MG63 (cell line): ENCODE measurements at regions not wholly inside any gene's neighbourhood (a gene's known extent, or its start where the extent isn't known, plus 50 kb on each side); places are given as distances from the start of the nearest gene placed in this dataset.
"Not testable (repeated sequence)": the region's sequence is repeated elsewhere in the genome, so short reads cannot be mapped to it uniquely, and the experiment has no call there.

Source experiments
- DNase-seq: peaks from one replicate; pipeline ENCODE4 v3.0.0-alpha.2; 2020
- H3K27me3 ChIP-seq: fragments of 250-450 bp; sonication (Bioruptor Pico); 2 replicates; pipeline ENCODE4 v1.5.1; 2020; ENCODE audit warnings: mild to moderate bottlenecking, moderate library complexity
- H3K36me3 ChIP-seq: fragments of 250-450 bp; sonication (Bioruptor Pico); 2 replicates; pipeline ENCODE4 v1.5.1; 2020; ENCODE audit warnings: mild to moderate bottlenecking, moderate library complexity
- H3K4me3 ChIP-seq: fragments of 250-450 bp; sonication (Bioruptor Pico); 2 replicates; pipeline ENCODE4 v1.5.1; 2020; ENCODE audit warnings: mild to moderate bottlenecking, moderate library complexity
- H3K9me3 ChIP-seq: fragments of 250-450 bp; sonication (Bioruptor Pico); 2 replicates; pipeline ENCODE4 v1.5.1; 2020; ENCODE audit warnings: mild to moderate bottlenecking, moderate library complexity

DNA sequence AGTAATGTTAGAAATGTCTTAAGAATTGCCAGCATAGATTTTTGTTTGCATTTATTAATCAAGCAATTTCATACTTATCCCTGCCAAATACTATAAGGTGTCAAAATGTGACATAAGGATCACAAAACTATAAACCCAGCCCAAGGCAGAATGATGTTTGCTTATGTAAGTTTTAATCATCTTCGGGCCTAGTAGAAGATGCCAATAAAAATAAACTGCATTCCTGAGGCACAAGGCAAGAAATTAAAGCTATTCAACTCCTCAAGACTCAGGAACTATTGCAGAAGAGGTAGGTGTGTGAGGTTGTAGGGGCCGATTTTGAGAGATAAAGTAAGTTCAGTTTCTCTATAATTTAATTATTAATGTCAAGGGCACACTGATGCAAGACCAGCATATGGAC, 189.4 kb upstream of the AHR start:
- no peak overlapping the region for H3K4me3 ChIP-seq
- no peaks in the 10 kb centered on the region for H3K27me3 ChIP-seq
- DNase-seq = no peak
- H3K36me3 ChIP-seq = peaks cover 9% of the 10 kb centered on the region; the same call in 1 of the 2 replicates
- H3K9me3 ChIP-seq = no peaks in the 10 kb centered on the region

DNA sequence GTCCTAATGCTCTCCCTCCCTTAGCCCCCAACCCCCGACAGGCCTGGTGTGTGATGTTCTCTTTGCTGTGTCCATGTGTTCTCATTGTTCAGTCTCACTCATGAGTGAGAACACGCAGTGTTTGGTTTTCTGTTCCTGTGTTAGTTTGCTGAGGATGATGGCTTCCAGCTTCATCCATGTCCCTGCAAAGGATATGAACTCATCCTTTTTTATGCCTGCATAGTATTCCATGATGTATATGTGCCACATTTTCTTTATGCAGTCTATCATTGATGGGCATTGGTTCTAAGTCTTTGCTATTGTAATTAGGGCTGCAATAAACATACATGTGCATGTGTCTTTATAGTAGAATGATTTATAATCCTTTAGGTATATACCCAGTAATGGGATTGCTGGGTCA, 184.7 kb upstream of the AHR start:
- H3K27me3 ChIP-seq, H3K9me3 ChIP-seq, H3K36me3 ChIP-seq, DNase-seq, H3K4me3 ChIP-seq: not testable (repeated sequence)

DNA sequence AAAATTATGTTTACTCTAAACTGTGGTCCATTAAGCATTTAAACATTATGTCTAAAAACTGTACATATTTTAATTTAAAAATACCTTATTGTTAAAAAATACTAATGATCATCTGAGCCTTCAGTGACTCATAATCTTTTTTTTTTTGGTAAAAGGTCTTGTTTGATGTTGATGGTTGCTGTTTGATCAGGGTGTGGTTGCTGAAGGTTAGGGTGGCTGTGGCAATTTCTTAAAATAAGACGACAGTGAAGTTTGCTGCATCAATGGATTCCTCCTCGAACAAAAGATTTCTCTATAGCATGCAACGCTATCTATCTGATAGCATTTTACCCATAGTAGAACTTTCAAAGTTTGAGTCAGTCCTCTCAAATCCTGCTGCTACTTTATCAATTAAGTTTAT, 180.0 kb upstream of the AHR start:
- no peak for DNase-seq
- Histone ChIP-seq H3K36me3 (no peaks in the 10 kb centered on the region), H3K9me3 (no peaks in the 10 kb centered on the region), H3K27me3 (no peaks in the 10 kb centered on the region), H3K4me3 (no peak overlapping the region)

DNA sequence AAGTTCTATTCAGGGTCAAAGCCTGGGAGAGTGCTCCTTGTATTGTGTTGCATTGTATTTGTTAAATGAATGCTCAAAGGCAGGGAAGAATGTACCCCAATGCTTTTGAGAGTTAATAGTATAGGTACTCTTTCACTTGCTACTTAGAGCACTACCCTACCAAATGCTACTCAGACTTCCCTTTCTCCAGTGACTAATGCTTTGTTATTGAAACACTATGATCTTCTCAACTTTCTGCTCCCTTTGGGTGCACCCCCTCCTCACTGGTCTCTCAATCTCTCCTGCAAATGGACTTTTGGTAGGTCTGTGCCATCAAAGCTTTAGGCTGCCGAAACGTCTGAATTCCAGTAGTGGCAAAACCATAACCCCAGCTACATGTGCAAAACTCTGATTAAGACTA, 177.7 kb upstream of the AHR start:
- no peak for DNase-seq
- Histone ChIP-seq H3K4me3 (no peak overlapping the region), H3K9me3 (no peaks in the 10 kb centered on the region), H3K36me3 (no peaks in the 10 kb centered on the region), H3K27me3 (no peaks in the 10 kb centered on the region)

DNA sequence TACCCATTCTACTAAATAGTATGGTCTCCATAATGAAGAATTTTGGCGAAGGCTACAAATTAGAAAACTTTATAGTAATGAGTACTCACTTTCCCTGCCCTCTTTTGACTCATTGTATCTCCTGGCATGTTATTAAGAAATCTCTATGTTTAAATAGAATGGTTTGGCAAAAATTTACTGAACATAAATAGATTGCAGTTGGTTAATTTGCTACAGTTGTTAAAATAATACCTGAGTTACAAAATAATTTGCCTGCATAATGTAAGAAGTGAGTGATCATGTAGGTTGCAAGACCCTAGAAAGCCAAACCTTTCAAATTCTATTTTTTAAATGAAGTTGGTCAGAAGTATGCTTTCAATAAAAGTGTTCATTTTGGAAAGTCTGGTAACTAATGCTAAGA, 176.8 kb upstream of the AHR start:
- Histone ChIP-seq H3K27me3 (no peaks in the 10 kb centered on the region), H3K4me3 (no peak overlapping the region), H3K9me3 (no peaks in the 10 kb centered on the region), H3K36me3 (no peaks in the 10 kb centered on the region)
- no peak for DNase-seq

DNA sequence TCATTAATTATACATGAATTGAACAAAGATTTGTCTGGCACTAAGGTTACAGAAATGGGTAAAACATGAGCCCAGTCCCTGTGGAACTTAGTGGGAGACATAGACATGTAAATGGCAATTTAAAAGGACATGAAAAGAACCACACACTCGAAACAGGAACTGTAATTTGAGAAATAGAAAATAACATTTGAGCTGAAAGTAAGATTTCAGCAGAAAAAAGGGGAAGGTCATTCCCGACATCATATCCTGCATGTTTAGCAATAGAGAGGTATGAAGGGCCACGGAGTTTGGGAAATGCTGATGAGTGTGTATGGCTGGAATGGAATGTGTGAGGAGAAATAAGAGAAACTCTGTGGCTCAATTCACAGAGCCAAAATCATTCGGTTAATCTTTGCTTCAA, 175.4 kb upstream of the AHR start:
- DNase-seq = no peak

DNA sequence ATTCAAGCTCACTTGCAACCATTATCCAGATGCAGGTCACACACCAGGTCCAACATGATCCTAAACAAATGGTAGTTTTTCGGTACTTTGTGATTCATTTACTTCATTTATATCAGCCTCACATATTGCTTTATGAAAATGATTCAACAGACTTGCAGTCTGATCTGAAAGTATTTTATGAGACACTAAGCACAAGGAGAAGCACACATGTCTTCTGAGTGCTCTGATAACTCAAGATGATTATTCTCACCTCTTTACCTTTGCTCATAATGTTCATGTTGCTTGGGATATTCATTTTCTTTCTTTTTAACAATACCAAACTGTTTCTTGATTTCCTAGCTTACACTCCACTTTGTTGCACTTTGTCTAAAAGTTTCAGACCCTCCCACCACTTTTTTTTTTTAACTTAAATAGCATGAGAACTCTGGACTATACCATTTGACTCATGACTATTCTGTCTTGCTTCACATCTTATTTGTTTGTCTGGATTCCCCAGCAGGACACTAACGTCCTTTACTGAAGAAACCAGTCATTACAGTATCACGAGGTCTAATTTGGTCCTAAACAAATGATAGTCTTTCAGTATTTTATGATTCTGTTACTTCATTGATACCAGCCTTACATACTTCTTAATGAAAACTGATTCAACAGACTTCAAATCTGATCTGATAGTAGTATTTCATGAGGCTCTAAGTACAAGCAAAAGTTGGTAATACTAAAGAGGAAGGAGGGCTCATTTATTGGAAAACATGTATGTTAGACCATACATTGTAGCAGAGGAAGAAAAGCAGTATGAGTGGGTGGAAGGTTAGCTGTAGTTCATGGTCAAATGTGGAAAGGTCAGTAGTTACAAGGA, 171.8 kb upstream of the AHR start:
- Histone ChIP-seq H3K4me3 (no peak overlapping the region), H3K9me3 (no peaks in the 10 kb centered on the region), H3K36me3 (no peaks in the 10 kb centered on the region), H3K27me3 (no peaks in the 10 kb centered on the region)
- no peak for DNase-seq

More for the DNA sequence above, 175.4 kb upstream of the AHR start:
- Histone ChIP-seq H3K9me3 (no peaks in the 10 kb centered on the region), H3K36me3 (no peaks in the 10 kb centered on the region), H3K27me3 (no peaks in the 10 kb centered on the region), H3K4me3 (no peak overlapping the region)

DNA sequence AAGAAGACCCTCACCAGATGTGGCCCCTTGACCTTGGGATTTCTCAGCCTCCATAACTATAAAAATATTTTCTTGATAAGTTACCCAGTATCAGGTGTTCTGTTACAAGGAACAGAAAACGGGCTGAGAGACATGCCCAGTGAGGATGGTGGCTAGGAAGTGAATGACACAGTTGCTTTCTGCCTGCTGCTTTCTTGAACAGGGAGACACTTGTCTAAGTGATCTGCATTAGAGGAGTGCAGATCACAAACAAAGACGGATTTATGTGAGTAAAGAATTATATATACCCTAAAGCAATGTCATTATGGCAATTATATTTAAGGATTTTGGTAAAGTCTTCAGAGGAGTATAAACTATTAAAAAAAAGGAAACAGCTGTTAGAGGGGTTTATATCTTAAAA, 169.2 kb upstream of the AHR start:
- no peak overlapping the region for H3K4me3 ChIP-seq
- no peaks in the 10 kb centered on the region for H3K36me3 ChIP-seq
- no peaks in the 10 kb centered on the region for H3K9me3 ChIP-seq
- no peaks in the 10 kb centered on the region for H3K27me3 ChIP-seq
- DNase-seq = no peak

DNA sequence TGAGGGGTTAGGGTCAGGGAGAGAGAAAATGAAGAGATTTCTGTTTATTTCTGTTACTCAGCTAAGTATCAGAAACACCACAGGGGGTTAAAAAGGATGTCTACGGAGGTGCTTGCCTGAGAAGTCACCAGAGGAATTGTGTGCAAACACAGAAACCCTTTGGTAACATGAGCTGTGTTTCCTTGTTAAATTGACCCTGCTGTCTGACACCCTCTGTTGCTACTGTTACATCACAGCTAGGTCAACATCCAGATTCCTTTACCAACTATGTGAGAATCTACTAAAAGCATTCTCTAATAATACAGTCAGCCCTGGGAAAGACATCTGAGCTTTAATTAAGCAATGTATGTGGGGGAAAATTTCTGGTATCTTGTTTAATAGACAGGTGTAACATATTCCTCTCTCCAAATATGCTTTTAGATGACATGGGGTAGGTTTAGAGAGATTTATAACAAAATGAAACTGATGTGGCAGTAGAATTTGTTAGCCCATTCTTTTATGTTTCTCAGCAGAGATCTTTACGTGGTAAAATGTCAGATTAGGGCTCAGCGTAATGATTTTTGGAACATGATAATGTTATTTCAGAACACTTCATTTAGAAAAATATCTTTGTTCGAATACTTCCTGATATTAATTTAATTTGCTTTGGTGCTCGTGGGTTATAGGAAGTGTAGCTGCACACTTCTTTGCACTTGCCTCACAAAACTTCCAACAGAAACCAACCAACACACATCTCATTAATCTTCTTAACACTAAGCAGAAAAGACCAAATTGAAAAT, 168.0 kb upstream of the AHR start:
- no peak overlapping the region for H3K4me3 ChIP-seq
- no peaks in the 10 kb centered on the region for H3K36me3 ChIP-seq
- DNase-seq = no peak
- H3K9me3 ChIP-seq = no peaks in the 10 kb centered on the region
- H3K27me3 ChIP-seq = no peaks in the 10 kb centered on the region

DNA sequence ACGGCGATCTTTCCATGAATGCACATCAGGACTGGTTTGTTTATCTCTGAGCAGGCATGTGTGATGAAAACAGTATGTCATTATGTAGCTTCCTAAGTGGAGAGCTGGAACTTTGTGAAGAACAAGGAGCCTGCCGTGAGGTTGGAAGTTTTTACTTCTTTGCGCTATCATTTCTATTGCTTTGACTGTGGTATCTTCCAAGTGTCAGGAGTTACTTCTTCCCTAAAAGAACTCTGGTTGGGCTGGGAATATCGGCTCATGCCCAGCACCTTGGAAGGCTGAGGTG, 167.4 kb upstream of the AHR start:
- no peak for DNase-seq

DNA sequence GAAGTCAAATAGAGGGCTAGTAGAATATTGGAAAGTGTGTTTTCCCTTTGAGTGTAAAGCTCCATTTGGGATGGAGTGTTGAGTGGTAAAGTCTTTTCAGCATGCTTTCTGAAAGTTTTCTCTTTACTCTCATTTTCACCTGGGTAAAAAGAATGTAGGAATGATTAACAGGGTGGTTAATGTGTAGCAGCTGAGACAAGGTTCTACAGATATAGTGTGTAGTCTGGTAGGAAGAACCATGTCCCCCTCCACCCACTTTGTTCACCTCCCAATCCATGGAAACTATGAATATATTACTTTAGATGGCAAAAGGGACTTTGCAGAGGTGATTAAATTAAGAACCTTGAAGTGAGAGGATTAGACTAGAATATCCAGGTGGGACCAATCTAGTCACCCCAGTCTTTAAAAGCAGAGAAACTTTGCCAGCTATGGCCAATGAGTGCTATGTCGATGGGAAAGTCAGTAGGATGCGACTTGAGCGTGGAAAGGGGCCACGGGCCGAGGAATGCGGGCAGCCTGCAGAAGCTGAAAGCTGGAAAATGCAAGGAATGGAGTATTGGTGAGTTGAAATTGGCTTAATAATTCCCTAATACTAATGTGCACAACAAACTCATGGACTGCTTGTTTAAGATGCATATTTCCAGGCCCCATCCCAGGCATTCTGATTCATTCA, 166.3 kb upstream of the AHR start:
- H3K9me3 ChIP-seq = no peaks in the 10 kb centered on the region
- no peaks in the 10 kb centered on the region for H3K27me3 ChIP-seq
- H3K36me3 ChIP-seq = no peaks in the 10 kb centered on the region
- no peak for DNase-seq
- no peak overlapping the region for H3K4me3 ChIP-seq

More for the DNA sequence above, 167.4 kb upstream of the AHR start:
- Histone ChIP-seq H3K36me3 (no peaks in the 10 kb centered on the region), H3K27me3 (no peaks in the 10 kb centered on the region), H3K9me3 (no peaks in the 10 kb centered on the region), H3K4me3 (no peak overlapping the region)

DNA sequence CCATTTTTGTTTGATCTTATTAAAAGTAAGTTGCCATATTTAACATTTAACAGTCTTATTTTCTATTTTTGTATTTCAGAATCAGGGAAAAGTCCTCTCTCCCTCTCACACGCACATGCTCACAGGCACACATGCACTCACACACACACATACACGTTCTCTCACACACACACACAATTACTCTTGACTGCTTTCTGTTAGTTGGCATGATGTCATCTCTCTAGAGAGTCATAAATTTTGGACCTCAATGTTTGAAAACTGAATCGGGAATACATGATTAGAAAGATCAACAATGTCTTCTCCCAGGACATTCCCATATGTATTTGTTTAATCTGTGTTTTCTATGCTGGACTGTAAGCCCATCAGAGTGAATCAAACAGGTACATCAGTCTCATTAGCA, 165.7 kb upstream of the AHR start:
- Histone ChIP-seq H3K4me3 (no peak overlapping the region), H3K27me3 (no peaks in the 10 kb centered on the region), H3K36me3 (no peaks in the 10 kb centered on the region), H3K9me3 (no peaks in the 10 kb centered on the region)
- DNase-seq = no peak

DNA sequence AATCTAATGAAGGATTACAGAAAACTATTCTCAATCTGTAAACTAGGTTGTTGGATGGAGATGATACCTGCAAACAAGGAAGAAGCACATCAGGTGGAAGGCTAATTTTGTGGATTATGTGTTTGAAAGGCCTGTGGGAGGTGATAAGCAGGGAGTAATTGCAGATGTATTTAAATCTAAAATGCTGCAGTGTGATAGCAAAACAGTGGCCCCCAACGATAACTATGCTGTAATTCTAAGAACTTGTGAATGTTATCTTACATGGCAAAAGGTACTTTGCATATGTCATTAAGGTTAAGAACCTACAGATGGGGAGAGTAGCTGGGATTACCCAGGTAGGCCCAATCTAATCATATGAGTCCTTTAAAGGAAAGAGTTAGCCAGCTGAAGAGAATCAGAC, 164.5 kb upstream of the AHR start:
- DNase-seq = no peak
- Histone ChIP-seq H3K36me3 (no peaks in the 10 kb centered on the region), H3K9me3 (no peaks in the 10 kb centered on the region), H3K27me3 (no peaks in the 10 kb centered on the region), H3K4me3 (no peak overlapping the region)

DNA sequence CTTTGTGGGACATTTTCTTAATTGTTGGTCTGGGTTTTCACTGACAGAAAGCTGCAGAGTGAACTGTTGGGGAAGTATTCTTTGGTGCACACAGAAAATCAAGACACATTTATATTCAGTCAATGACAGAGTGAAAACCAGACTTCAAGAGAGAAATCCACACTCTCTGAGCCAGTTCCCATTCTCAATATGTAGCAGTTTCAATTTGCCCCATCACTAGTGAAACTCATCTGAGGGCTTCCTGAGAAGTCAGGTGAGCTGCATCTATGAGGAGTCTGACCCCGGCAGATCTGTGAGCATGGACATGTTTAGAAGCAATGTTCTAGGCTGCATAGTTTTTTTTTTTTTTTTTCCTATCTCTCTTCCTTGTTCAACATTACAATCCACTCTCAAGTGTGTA, 163.7 kb upstream of the AHR start:
- no peaks in the 10 kb centered on the region for H3K36me3 ChIP-seq
- DNase-seq = no peak

DNA sequence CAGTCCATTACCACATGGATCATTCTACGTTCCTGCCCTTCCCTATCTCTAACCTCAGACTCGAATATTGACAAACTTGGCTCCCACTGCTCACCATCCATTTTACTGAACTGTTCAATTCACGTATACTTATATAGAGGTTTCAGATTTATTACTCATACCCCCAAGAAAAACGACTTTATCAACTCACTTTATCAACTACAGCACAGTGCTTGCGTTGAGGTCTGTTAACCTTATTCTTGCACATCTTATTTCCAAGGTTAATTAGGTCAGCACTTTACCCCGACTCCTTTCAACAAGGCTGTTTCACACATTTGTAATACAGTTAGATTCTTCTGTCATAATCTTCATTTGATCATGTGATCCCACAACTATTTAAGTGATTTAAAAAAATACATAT, 162.3 kb upstream of the AHR start:
- no peak for DNase-seq
- Histone ChIP-seq H3K27me3 (no peaks in the 10 kb centered on the region), H3K36me3 (no peaks in the 10 kb centered on the region), H3K4me3 (no peak overlapping the region), H3K9me3 (no peaks in the 10 kb centered on the region)

More for the DNA sequence above, 163.7 kb upstream of the AHR start:
- no peaks in the 10 kb centered on the region for H3K27me3 ChIP-seq
- H3K9me3 ChIP-seq = no peaks in the 10 kb centered on the region
- no peak overlapping the region for H3K4me3 ChIP-seq

DNA sequence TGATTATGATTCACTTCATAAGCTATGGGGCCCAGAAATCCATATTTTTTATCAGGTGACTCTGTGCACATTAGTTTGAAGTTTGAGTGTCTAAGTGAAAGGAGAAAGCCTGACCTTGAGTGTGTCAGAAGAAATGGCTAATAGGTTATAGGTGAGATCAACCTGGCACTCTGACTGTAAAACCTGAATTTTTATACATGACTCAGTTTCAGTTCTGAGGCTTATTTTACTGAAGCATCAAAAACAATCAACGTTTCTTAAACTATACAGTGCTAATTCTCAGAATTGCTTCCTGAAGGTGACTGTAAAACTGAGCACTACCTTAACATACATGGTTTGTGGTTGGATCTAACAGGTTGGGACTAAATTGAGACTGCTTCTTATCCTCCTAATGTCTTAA, 159.4 kb upstream of the AHR start:
- no peaks in the 10 kb centered on the region for H3K9me3 ChIP-seq
- no peaks in the 10 kb centered on the region for H3K27me3 ChIP-seq
- no peaks in the 10 kb centered on the region for H3K36me3 ChIP-seq
- no peak overlapping the region for H3K4me3 ChIP-seq
- no peak for DNase-seq

DNA sequence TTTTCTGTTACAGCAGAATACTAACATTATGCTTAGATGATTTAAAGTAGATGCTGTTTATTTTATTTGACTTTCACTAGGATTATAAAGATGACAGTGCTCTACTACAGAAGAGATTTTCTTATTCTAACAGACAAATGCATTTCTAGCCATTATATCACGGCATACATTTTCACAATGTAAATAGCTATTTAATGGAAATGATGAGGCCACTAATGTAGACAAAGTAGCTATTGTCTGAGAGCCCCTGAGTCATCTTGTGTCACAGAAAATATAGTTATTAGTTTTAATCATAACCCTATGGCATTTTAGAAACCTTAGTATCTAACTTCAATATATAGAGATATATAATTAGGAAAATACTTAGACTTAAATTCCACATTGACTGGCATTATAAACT, 158.0 kb upstream of the AHR start:
- H3K36me3 ChIP-seq = no peaks in the 10 kb centered on the region
- no peaks in the 10 kb centered on the region for H3K9me3 ChIP-seq
- no peaks in the 10 kb centered on the region for H3K27me3 ChIP-seq
- no peak for DNase-seq
- no peak overlapping the region for H3K4me3 ChIP-seq
